ENCODE measurements at regions not wholly inside any gene's neighbourhood (a gene's known extent, or its start where the extent isn't known, plus 50 kb on each side); places are given as distances from the start of the nearest gene placed in this dataset.

DNA sequence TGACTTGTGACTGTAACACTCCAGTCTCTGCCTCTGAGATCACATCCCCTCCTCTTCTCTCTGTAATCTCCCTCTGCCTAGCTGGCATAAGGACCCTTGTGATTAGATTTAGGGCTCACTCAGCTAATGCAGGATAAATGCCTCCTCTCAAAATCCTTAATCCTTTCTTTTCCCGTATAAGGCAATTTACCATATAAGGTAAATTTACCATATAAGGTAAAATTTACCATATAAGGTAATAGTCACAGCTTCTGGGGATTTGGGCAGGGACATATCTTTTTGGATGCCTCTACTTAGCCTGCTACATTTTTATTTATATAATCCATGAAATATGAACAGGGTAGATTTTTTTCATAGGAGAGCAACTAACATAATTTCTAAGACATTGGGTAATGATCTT is 318.0 kb upstream of the PUM3 start:
- H3K4me1 ChIP-seq (ENCODE audit: control insufficient read depth in 1 of 2, insufficient read depth in 2 of 2, low read length in 2 of 2): no peaks in the 10 kb centered on the region
- H3K4me3 ChIP-seq (ENCODE audit: low read length in 2 of 2): no peak overlapping the region
- no peaks in the 10 kb centered on the region for H3K27me3 ChIP-seq (ENCODE audit: control insufficient read depth in 1 of 2, insufficient read depth in 2 of 2, low read length in 1 of 2)
- DNase-seq: no peak
- ATAC-seq (ENCODE audit: low FRiP score): no peak
- intact Hi-C loops (cut with DNase I): no loop called here
- no peaks in the 10 kb centered on the region for H3K36me3 ChIP-seq (ENCODE audit: control insufficient read depth in 1 of 2, insufficient read depth in 2 of 2, low read length in 1 of 2)
- H3K9me3 ChIP-seq (ENCODE audit: control insufficient read depth, low read length): peaks cover 3% of the 10 kb centered on the region
- WGBS, 2 donors: 67 to 77% methylated on average over 1 of the region's 1 CpG
- H3K27ac ChIP-seq (ENCODE audit: low read depth in 1 of 2, low read length in 2 of 2): no peak overlapping the region

GRCh38 chr9:3157011-3157410 is 313.1 kb upstream of the PUM3 start:
- H3K4me1 ChIP-seq (ENCODE audit: control insufficient read depth in 1 of 2, insufficient read depth in 2 of 2, low read length in 2 of 2): no peaks in the 10 kb centered on the region
- WGBS, 2 donors: 88 to 89% methylated on average over 9 of the region's 9 CpGs
- intact Hi-C loops (cut with DNase I): no loop called here
- DNase-seq (no peak), ATAC-seq (ENCODE audit: low FRiP score) (no peak)
- no peak overlapping the region for H3K4me3 ChIP-seq (ENCODE audit: low read length in 2 of 2)
- H3K27ac ChIP-seq (ENCODE audit: low read depth in 1 of 2, low read length in 2 of 2): no peak overlapping the region
- H3K36me3 ChIP-seq (ENCODE audit: control insufficient read depth in 1 of 2, insufficient read depth in 2 of 2, low read length in 1 of 2): no peaks in the 10 kb centered on the region
- peaks cover 3% of the 10 kb centered on the region for H3K9me3 ChIP-seq (ENCODE audit: control insufficient read depth, low read length)
- no peaks in the 10 kb centered on the region for H3K27me3 ChIP-seq (ENCODE audit: control insufficient read depth in 1 of 2, insufficient read depth in 2 of 2, low read length in 1 of 2)

- WGBS, 2 donors: 60 to 61% methylated on average over 7 of the region's 7 CpGs
- intact Hi-C loops (cut with DNase I): no loop called here
- no peaks in the 10 kb centered on the region for H3K4me1 ChIP-seq (ENCODE audit: control insufficient read depth in 1 of 2, insufficient read depth in 2 of 2, low read length in 2 of 2)
- no peaks in the 10 kb centered on the region for H3K9me3 ChIP-seq (ENCODE audit: control insufficient read depth, low read length)
- no peak overlapping the region for H3K4me3 ChIP-seq (ENCODE audit: low read length in 2 of 2)
- DNase-seq (no peak), ATAC-seq (ENCODE audit: low FRiP score) (no peak)
- H3K27ac ChIP-seq (ENCODE audit: low read depth in 1 of 2, low read length in 2 of 2): no peak overlapping the region
- H3K27me3 ChIP-seq (ENCODE audit: control insufficient read depth in 1 of 2, insufficient read depth in 2 of 2, low read length in 1 of 2): no peaks in the 10 kb centered on the region
- no peaks in the 10 kb centered on the region for H3K36me3 ChIP-seq (ENCODE audit: control insufficient read depth in 1 of 2, insufficient read depth in 2 of 2, low read length in 1 of 2)
Observed at GRCh38 chr9:3151672-3152576, 308.0 kb upstream of the PUM3 start.

GRCh38 chr9:3150074-3150473 is 306.2 kb upstream of the PUM3 start:
- DNase-seq (no peak), ATAC-seq (ENCODE audit: low FRiP score) (no peak)
- H3K36me3 ChIP-seq (ENCODE audit: control insufficient read depth in 1 of 2, insufficient read depth in 2 of 2, low read length in 1 of 2): no peaks in the 10 kb centered on the region
- H3K27me3 ChIP-seq (ENCODE audit: control insufficient read depth in 1 of 2, insufficient read depth in 2 of 2, low read length in 1 of 2): no peaks in the 10 kb centered on the region
- 44 to 59% methylated on average over 3 of the region's 3 CpGs for WGBS, 2 donors
- H3K27ac ChIP-seq (ENCODE audit: low read depth in 1 of 2, low read length in 2 of 2): no peak overlapping the region
- intact Hi-C loops (cut with DNase I): no loop called here
- no peaks in the 10 kb centered on the region for H3K4me1 ChIP-seq (ENCODE audit: control insufficient read depth in 1 of 2, insufficient read depth in 2 of 2, low read length in 2 of 2)
- H3K9me3 ChIP-seq (ENCODE audit: control insufficient read depth, low read length): no peaks in the 10 kb centered on the region
- no peak overlapping the region for H3K4me3 ChIP-seq (ENCODE audit: low read length in 2 of 2)

DNA sequence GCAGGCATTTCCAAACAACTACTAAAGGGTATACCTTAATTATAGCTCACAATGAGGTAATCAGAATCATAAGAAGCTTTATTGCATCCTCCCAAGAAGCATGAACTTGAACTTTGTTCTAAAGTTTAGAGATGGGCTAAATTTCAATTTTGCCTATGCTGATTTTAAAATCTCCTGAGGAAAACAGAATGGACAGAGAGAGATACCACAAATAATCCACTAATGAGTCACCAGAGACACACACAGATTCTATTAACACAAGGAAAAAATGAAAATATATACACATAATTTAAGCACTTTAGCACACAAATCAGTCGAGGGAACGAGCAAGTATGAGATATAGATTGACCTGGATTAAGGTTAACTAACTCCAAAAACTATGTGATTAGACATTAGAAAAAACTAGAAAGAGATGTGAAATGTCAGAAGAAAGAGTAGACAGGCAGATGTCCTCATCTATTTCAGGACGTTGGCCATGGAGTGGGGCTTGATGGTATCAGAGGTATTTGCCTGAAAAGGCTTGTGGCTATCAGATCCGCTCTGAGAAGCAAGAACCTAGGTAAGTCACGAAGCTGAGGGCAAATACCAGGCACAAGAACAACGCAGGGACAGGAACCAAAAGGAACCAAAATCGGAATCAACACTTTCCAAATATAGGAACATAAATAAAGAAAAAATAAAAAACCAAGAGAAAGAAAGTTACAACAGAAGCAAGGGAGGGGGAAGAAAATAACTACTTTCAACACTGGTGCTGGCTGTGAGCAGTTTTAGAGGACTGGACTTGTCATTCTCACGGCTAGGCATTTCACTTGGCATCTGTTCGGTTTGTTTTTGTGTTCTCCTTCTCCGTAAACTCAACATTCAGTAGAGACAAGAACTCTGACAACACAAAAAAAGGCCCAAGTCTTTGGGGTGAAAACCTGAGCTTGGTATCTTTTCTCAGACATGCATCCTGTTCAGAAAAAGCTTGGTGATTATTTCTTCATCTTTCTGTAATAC is 294.6 kb upstream of the PUM3 start:
- Histone ChIP-seq H3K36me3 (ENCODE audit: control insufficient read depth in 1 of 2, insufficient read depth in 2 of 2, low read length in 1 of 2) (no peaks in the 10 kb centered on the region), H3K27ac (ENCODE audit: low read depth in 1 of 2, low read length in 2 of 2) (no peak overlapping the region), H3K4me3 (ENCODE audit: low read length in 2 of 2) (no peak overlapping the region), H3K9me3 (ENCODE audit: control insufficient read depth, low read length) (peaks cover 1% of the 10 kb centered on the region), H3K27me3 (ENCODE audit: control insufficient read depth in 1 of 2, insufficient read depth in 2 of 2, low read length in 1 of 2) (no peaks in the 10 kb centered on the region), H3K4me1 (ENCODE audit: control insufficient read depth in 1 of 2, insufficient read depth in 2 of 2, low read length in 2 of 2) (no peaks in the 10 kb centered on the region)
- DNase-seq (no peak), ATAC-seq (ENCODE audit: low FRiP score) (no peak)
- WGBS, 2 donors: 49 to 53% methylated on average over 10 of the region's 10 CpGs
- intact Hi-C loops (cut with DNase I): no loop called here

DNA sequence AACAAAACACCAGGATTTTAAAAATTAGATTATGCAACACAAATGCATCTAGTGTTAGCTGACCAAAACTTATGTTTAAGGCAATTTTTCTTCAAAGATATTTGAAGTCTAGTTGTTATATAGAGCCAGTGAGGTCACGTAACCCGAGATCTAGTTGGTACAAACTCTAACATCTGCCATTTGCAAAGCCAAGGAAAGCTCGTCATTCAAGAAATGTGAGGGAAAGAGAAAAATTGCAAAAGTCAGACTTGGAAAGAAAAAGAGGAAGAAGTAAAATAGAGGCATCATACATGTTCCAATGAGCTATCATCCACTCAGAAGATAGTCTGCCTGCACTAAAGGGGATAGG is 293.4 kb upstream of the PUM3 start:
- ATAC-seq (ENCODE audit: low FRiP score): no peak
- no peak for DNase-seq
- Histone ChIP-seq H3K4me1 (ENCODE audit: control insufficient read depth in 1 of 2, insufficient read depth in 2 of 2, low read length in 2 of 2) (no peaks in the 10 kb centered on the region), H3K36me3 (ENCODE audit: control insufficient read depth in 1 of 2, insufficient read depth in 2 of 2, low read length in 1 of 2) (no peaks in the 10 kb centered on the region), H3K27ac (ENCODE audit: low read depth in 1 of 2, low read length in 2 of 2) (no peak overlapping the region), H3K4me3 (ENCODE audit: low read length in 2 of 2) (no peak overlapping the region), H3K27me3 (ENCODE audit: control insufficient read depth in 1 of 2, insufficient read depth in 2 of 2, low read length in 1 of 2) (no peaks in the 10 kb centered on the region), H3K9me3 (ENCODE audit: control insufficient read depth, low read length) (peaks cover 1% of the 10 kb centered on the region)
- WGBS, 2 donors: 54 to 58% methylated on average over 3 of the region's 3 CpGs
- intact Hi-C loops (cut with DNase I): no loop called here

- WGBS, 2 donors: 57 to 63% methylated on average over 6 of the region's 6 CpGs
- Histone ChIP-seq H3K4me3 (ENCODE audit: low read length in 2 of 2) (no peak overlapping the region), H3K4me1 (ENCODE audit: control insufficient read depth in 1 of 2, insufficient read depth in 2 of 2, low read length in 2 of 2) (no peaks in the 10 kb centered on the region), H3K27ac (ENCODE audit: low read depth in 1 of 2, low read length in 2 of 2) (no peak overlapping the region), H3K36me3 (ENCODE audit: control insufficient read depth in 1 of 2, insufficient read depth in 2 of 2, low read length in 1 of 2) (no peaks in the 10 kb centered on the region), H3K9me3 (ENCODE audit: control insufficient read depth, low read length) (no peaks in the 10 kb centered on the region), H3K27me3 (ENCODE audit: control insufficient read depth in 1 of 2, insufficient read depth in 2 of 2, low read length in 1 of 2) (no peaks in the 10 kb centered on the region)
- intact Hi-C loops (cut with DNase I): no loop called here
- no peak for ATAC-seq (ENCODE audit: low FRiP score)
- no peak for DNase-seq
Observed at GRCh38 chr9:3136686-3137346, 292.9 kb upstream of the PUM3 start.

- H3K36me3 ChIP-seq (ENCODE audit: control insufficient read depth in 1 of 2, insufficient read depth in 2 of 2, low read length in 1 of 2): no peaks in the 10 kb centered on the region
- 89 to 97% methylated on average over 1 of the region's 1 CpG for WGBS, 2 donors
- intact Hi-C loops (cut with DNase I): no loop called here
Observed at GRCh38 chr9:3136230-3136629, 292.3 kb upstream of the PUM3 start.

More at GRCh38 chr9:3136230-3136629, 292.3 kb upstream of the PUM3 start:
- no peaks in the 10 kb centered on the region for H3K4me1 ChIP-seq (ENCODE audit: control insufficient read depth in 1 of 2, insufficient read depth in 2 of 2, low read length in 2 of 2)
- no peak overlapping the region for H3K27ac ChIP-seq (ENCODE audit: low read depth in 1 of 2, low read length in 2 of 2)
- H3K27me3 ChIP-seq (ENCODE audit: control insufficient read depth in 1 of 2, insufficient read depth in 2 of 2, low read length in 1 of 2): no peaks in the 10 kb centered on the region
- no peak overlapping the region for H3K4me3 ChIP-seq (ENCODE audit: low read length in 2 of 2)
- no peaks in the 10 kb centered on the region for H3K9me3 ChIP-seq (ENCODE audit: control insufficient read depth, low read length)
- ATAC-seq (ENCODE audit: low FRiP score) (no peak), DNase-seq (no peak)

All from aorta (tissue), 5 donors.